ENCODE measurements at regions not wholly inside any gene's neighbourhood (a gene's known extent, or its start where the extent isn't known, plus 50 kb on each side); places are given as distances from the start of the nearest gene placed in this dataset.

DNA sequence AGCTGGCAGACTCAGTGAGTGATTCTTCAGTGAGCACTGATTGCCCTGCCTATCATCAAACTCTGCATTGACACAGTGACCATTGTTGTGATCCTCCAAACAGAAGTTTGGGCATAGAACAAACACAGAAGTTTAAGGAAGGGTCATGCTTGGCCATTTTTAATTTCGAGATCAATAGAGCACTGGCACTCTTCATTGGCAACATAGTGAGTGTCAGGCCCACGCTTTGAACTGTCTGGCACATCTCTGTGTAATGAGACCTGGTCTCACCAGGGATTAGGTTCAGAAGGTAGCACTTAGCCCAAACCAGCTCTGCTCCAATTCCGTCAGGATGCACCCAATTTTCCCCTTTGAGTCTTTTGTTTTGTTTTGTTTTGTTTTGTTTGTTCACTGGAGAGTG lies 127.1 kb upstream of the MOCS2 start:
- TF ChIP-seq EZH2 (IDR thresholded peaks at IDR 0.05; ENCODE audit: borderline replicate concordance, insufficient read depth, low read depth, low read length, poor library complexity, severe bottlenecking) = no peak
- no peak for TF ChIP-seq CTCF (IDR thresholded peaks at IDR 0.05)
- no peak overlapping the region for H3K9ac ChIP-seq (ENCODE audit: low read length)
- Mint-ChIP-seq H3K9me3 (ENCODE audit: insufficient read depth) (no peaks in the 10 kb centered on the region), H3K27me3 (peaks cover 8% of the 10 kb centered on the region), H3K4me3 (no peak overlapping the region), H3K27ac (no peak overlapping the region), H3K4me1 (no peaks in the 10 kb centered on the region)
- no peak overlapping the region for H3K4me3 ChIP-seq (ENCODE audit: control extremely low read depth in 1 of 5, extremely low read depth in 1 of 5, insufficient read depth in 1 of 5, low read depth in 2 of 5, low read length in 4 of 5)
- no peaks in the 10 kb centered on the region for H3K9me3 ChIP-seq (ENCODE audit: control extremely low read depth in 1 of 3, control insufficient read depth in 2 of 3, insufficient read depth in 1 of 3, low read length in 2 of 3)
- intact Hi-C loops (cut with micrococcal nuclease) = no loop called here
- no peaks in the 10 kb centered on the region for H4K20me1 ChIP-seq (ENCODE audit: control insufficient read depth, insufficient read depth, low read length, poor library complexity, severe bottlenecking)
- no peak overlapping the region for H3K27ac ChIP-seq (ENCODE audit: low read length in 2 of 2)
- H3K27me3 ChIP-seq (replicated peaks in 1 of 4; ENCODE audit: control extremely low read depth in 1 of 4, control insufficient read depth in 3 of 4, insufficient read depth in 4 of 4, low read length in 3 of 4) = no peaks in the 10 kb centered on the region
- DNase-seq = no peak
- H3K36me3 ChIP-seq (replicated peaks in 1 of 2; ENCODE audit: control extremely low read depth in 1 of 2, control insufficient read depth in 1 of 2, extremely low read depth in 1 of 2, insufficient read depth in 2 of 2, low read length in 1 of 2) = no peaks in the 10 kb centered on the region
- H2AFZ ChIP-seq (ENCODE audit: insufficient read depth, low read depth, low read length, poor library complexity, severe bottlenecking) = no peak overlapping the region
- POLR2A ChIA-PET = no interaction called here
- H3K79me2 ChIP-seq (ENCODE audit: control insufficient read depth, insufficient read depth, low read length) = no peaks in the 10 kb centered on the region
- no peak overlapping the region for H3K4me2 ChIP-seq (replicated peaks; ENCODE audit: low read depth, low read length, poor library complexity, severe bottlenecking)
- CTCF ChIA-PET = no interaction called here
- no peaks in the 10 kb centered on the region for H3K4me1 ChIP-seq (ENCODE audit: control insufficient read depth in 2 of 2, insufficient read depth in 2 of 2, low read length in 2 of 2)
- WGBS (ENCODE audit: insufficient coverage) = 81% methylated on average over 3 of the region's 3 CpGs
- no peak for ATAC-seq (ENCODE audit: low read depth)

GRCh38 chr5:53237876-53238275 lies 128.3 kb upstream of the MOCS2 start:
- POLR2A ChIA-PET = no interaction called here
- H3K27ac ChIP-seq (ENCODE audit: low read length in 2 of 2) = no peak overlapping the region
- no peak overlapping the region for H3K4me3 ChIP-seq (ENCODE audit: control extremely low read depth in 1 of 5, extremely low read depth in 1 of 5, insufficient read depth in 1 of 5, low read depth in 2 of 5, low read length in 4 of 5)
- Mint-ChIP-seq H3K4me1 (no peaks in the 10 kb centered on the region), H3K27me3 (peaks cover 8% of the 10 kb centered on the region), H3K9me3 (ENCODE audit: insufficient read depth) (no peaks in the 10 kb centered on the region), H3K27ac (no peak overlapping the region), H3K4me3 (no peak overlapping the region)
- no peaks in the 10 kb centered on the region for H3K36me3 ChIP-seq (replicated peaks in 1 of 2; ENCODE audit: control extremely low read depth in 1 of 2, control insufficient read depth in 1 of 2, extremely low read depth in 1 of 2, insufficient read depth in 2 of 2, low read length in 1 of 2)
- no peak overlapping the region for H3K4me2 ChIP-seq (replicated peaks; ENCODE audit: low read depth, low read length, poor library complexity, severe bottlenecking)
- no peaks in the 10 kb centered on the region for H3K4me1 ChIP-seq (ENCODE audit: control insufficient read depth in 2 of 2, insufficient read depth in 2 of 2, low read length in 2 of 2)
- 79% methylated on average over 3 of the region's 6 CpGs for WGBS (ENCODE audit: insufficient coverage)
- CTCF ChIA-PET = no interaction called here
- no peak for TF ChIP-seq EZH2 (IDR thresholded peaks at IDR 0.05; ENCODE audit: borderline replicate concordance, insufficient read depth, low read depth, low read length, poor library complexity, severe bottlenecking)
- TF ChIP-seq CTCF (IDR thresholded peaks at IDR 0.05) = no peak
- no peak overlapping the region for H2AFZ ChIP-seq (ENCODE audit: insufficient read depth, low read depth, low read length, poor library complexity, severe bottlenecking)
- H3K9me3 ChIP-seq (ENCODE audit: control extremely low read depth in 1 of 3, control insufficient read depth in 2 of 3, insufficient read depth in 1 of 3, low read length in 2 of 3) = no peaks in the 10 kb centered on the region
- no peak for DNase-seq
- no peaks in the 10 kb centered on the region for H3K27me3 ChIP-seq (replicated peaks in 1 of 4; ENCODE audit: control extremely low read depth in 1 of 4, control insufficient read depth in 3 of 4, insufficient read depth in 4 of 4, low read length in 3 of 4)
- H3K9ac ChIP-seq (ENCODE audit: low read length) = no peak overlapping the region
- no peaks in the 10 kb centered on the region for H3K79me2 ChIP-seq (ENCODE audit: control insufficient read depth, insufficient read depth, low read length)
- intact Hi-C loops (cut with micrococcal nuclease) = no loop called here
- no peaks in the 10 kb centered on the region for H4K20me1 ChIP-seq (ENCODE audit: control insufficient read depth, insufficient read depth, low read length, poor library complexity, severe bottlenecking)
- ATAC-seq (ENCODE audit: low read depth) = no peak

Measured in B cell (primary cell).